ENCODE measurements at regions not wholly inside any gene's neighbourhood (a gene's known extent, or its start where the extent isn't known, plus 50 kb on each side); places are given as distances from the start of the nearest gene placed in this dataset.

DNA sequence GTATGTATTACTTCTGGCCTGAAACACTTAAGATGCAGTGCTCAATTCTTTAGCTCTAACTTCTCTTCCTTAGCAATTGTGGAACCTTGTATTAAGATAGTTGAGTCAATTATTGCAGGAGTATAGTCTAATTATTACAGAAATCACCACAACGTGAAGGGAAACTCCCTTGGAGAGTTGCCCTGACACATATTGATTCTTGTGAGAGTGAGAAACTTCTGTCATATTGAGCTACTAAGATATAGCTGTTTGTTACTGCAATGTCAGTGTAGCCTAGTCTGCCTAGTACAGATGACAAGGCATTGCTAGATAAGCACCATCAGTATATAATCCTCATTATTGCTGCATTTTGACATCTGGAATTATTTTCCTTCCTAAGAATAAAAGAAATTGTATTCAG lies 82.7 kb upstream of the TEX13C start:
- TF ChIP-seq CTCF (IDR thresholded peaks at IDR 0.05): no peak
- TF ChIP-seq POLR2A (IDR thresholded peaks at IDR 0.05): no peak

Measured in thyroid gland (tissue), 4 donors.